NOMO-1 (cell line): ENCODE measurements at regions not wholly inside any gene's neighbourhood (a gene's known extent, or its start where the extent isn't known, plus 50 kb on each side); places are given as distances from the start of the nearest gene placed in this dataset.
"Not testable (repeated sequence)": the region's sequence is repeated elsewhere in the genome, so short reads cannot be mapped to it uniquely, and the experiment has no call there.

Source experiments
- DNase-seq, 2 experiments: peaks; one replicate each; lab custom pipeline; 2025; ENCODE audit not compliant: unreplicated experiment in 2 of 2; lab: John Stamatoyannopoulos, UW

DNA sequence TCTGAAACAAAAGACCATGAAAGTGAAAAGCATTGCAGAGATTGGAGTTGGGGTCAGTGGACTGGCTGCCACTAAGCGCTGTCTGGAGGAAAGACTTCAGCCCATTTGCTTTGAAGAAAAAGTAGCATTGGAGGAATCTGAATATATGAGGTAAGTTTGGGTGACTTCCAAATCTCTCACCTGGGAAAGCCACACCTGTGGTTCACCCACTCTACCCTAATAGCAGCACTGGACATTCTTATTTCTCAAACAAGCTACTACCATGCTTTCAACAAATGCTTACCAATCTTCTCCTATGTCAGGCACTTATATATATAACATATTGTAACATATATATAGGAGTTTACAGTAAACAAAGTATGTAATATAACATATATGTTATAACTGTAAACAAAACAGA is 76.0 kb upstream of the POGK start:
- DNase-seq = no peak

DNA sequence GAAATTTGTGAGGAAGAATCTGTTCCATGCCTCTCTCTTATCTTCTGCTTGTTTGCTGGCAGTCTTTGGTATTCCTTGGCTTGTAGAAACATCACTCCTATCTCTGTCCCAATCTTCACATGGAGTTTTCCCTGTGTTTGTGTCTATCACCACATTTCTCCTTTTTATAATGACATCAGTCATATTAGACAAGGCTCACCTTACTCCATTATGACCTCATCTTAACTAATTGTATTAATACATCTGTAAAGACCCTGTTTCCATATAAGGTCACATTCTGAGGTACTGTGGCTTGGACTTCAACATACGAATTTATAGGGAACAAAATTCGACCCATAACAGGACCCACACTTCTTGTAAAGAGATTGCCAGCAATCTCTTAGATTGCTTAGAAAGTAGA is 72.3 kb upstream of the POGK start:
- no peak for DNase-seq

DNA sequence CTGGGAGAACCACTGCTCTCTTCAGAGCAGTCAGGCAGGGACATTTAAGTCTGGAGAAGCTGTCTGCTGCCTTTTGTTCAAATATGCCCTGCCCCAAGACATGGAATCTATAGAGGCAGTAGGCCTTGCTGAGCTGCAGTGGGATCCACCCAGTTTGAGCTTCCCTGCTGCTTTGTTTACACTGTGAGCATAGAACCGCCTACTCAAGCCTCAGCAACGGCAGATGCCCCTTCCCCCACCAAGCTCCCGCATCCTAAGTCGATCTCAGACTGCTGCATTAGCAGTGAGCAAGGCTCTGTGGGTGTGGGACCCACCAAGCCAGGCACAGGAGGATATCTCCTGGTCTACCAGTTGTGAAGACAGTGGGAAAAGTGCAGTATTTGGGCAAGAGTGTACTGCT is 54.6 kb upstream of the POGK start:
- DNase-seq = not testable (repeated sequence)

DNA sequence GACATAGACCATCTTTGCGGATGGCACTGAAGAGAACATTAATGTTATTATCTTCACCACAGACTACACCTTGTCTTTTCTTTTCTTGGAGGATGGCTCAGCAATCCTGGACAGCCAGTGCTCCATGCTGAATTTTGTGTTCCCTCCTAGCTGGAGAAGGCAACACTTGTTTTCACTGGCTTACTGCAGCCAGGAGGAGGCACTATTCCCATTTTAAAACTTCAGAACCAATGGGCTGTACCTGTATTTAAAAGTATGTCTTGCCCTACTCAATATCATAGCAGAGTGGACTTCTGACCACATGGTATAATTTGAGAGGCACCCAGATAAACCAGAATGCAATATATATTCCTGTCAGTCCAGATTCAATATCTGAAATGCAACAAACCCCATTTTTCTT is 53.3 kb upstream of the POGK start:
- DNase-seq = no peak

DNA sequence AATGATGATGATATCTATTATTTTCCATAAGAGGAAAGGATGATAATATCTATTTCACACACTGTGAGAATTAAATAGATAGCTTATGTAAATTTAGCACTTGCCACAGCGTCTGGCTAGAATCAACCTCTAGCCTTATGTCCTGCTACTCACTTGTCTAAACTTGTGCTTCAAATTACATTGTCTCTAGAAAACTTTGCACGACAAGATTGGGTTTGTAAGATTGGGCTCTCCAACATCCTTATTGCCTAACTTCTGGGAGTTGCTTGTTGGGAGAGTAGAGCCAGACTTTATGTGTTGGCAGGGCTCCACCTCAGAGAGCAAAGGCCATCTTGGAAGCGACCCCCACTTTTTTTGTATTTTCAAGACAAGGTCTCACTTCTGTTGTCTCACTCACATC is 50.0 kb upstream of the POGK start:
- no peak for DNase-seq
